Esophagus muscularis mucosa (tissue), 3 donors: ENCODE measurements at regions not wholly inside any gene's neighbourhood (a gene's known extent, or its start where the extent isn't known, plus 50 kb on each side); places are given as distances from the start of the nearest gene placed in this dataset.

ENCODE experiments used
- CTCF ChIP-seq, 3 experiments: fragments of 200-600 bp in 2 of 3; fragments of 450-650 bp in 1 of 3; sonication (generic) in 2 of 3; IDR thresholded peaks; one replicate each; pipeline ENCODE4 v1.5.1; 2017 to 2019; ENCODE audit warnings: antibody characterized with exemption in 3 of 3, mild to moderate bottlenecking in 2 of 3, moderate library complexity in 1 of 3
- POLR2AphosphoS5 ChIP-seq, 2 donors: sonication (generic); formaldehyde crosslinking; IDR thresholded peaks; one replicate each; pipeline ENCODE4 v1.6.1; 2017; ENCODE audit warnings: antibody characterized with exemption in 2 of 2

DNA sequence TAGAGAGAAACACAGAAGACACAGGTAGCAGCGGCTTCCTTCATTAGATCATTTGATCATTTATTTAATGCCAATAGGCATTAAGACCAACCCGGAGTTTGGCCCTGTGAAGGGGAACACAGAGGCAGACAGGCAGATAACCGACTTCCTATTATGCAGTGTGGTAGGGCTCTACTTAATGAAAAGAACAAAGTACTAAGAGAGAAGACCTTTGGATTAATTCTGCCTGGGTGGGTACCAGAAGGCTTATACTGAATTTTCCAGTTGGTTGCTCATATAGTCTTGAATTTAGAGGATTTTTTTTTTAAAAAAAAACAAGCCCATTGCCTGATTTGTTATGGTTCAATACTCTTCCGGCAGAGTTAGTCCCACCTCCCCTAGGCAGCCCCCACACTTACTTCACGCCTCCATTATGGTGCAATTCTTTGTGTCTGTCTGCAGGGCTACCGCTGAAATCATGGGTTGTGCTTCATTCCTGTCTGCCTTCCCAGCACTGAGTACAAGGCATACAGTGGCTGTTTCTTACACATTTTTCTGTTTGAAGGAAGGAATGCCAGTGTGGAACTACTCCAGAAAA is 244.3 kb upstream of the APCDD1 start:
- no peak for TF ChIP-seq CTCF (IDR thresholded peaks at IDR 0.05)
- TF ChIP-seq POLR2AphosphoS5 (IDR thresholded peaks at IDR 0.05), result no peak
